ENCODE measurements at regions not wholly inside any gene's neighbourhood (a gene's known extent, or its start where the extent isn't known, plus 50 kb on each side); places are given as distances from the start of the nearest gene placed in this dataset.

- Histone ChIP-seq H3K9me3 (no peaks in the 10 kb centered on the region), H3K4me1 (no peaks in the 10 kb centered on the region), H3K27ac (no peak overlapping the region), H3K36me3 (no peaks in the 10 kb centered on the region), H3K4me3 (no peak overlapping the region), H3K27me3 (no peaks in the 10 kb centered on the region)
- 65 to 68% methylated on average over 3 of the region's 3 CpGs for WGBS, 2 donors (ENCODE audit: low coverage in 1 of 2)
- TF ChIP-seq POLR2A (IDR thresholded peaks at IDR 0.05) (no peak), EP300 (IDR thresholded peaks at IDR 0.05; ENCODE audit: low read depth) (no peak)
- DNase-seq, result no peak
- in situ Hi-C loops (cut with MboI; ENCODE audit: low pct_ligation_motif_present in 1 of 4, low pct_unique_long_range_greater_than_20kb in 1 of 4, low sequenced_read_pairs in 3 of 4), result no loop called here
- intact Hi-C loops (cut with DNase I; ENCODE audit: low total_unique reads), result no loop called here
These were observed 106.6 kb upstream of the FOXN2 start for GRCh38 chr2:48207851-48208250.

DNA sequence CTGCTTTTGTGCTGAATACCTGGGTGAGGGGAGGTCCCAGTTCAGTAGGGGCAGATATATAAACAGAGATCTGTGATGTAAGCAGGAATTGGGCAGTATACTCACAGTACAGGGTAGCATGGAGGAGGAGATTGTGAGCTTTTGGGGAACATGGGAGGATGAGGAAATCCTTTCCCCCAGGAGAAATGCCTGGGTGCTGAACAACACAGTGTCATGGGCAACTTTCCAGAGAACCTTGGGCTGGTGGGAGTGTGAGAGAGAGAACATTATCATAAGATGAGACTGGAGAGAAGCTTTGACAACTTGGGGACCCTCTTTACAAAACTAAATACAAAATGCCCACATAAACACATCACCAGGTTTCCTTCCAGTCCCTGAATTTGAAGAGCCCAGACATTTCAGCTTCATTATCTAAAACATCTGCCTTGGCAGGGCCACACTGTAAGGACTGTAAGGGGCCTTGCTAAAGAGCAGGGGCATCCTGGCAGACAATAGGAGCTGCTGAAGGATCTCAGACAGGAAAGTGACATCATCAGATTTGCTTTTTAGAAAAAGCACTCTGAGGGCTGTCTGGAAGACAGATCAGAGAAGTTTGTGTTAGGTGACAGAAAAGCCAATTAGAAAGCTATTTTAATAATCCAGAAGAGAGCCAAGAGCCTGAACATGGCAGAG, 105.1 kb upstream of the FOXN2 start:
- H3K9me3 ChIP-seq, result no peaks in the 10 kb centered on the region

GRCh38 chr2:48210189-48210588, 104.3 kb upstream of the FOXN2 start:
- Histone ChIP-seq H3K27ac (no peak overlapping the region), H3K27me3 (no peaks in the 10 kb centered on the region), H3K4me3 (no peak overlapping the region), H3K9me3 (no peaks in the 10 kb centered on the region), H3K4me1 (no peaks in the 10 kb centered on the region), H3K36me3 (no peaks in the 10 kb centered on the region)
- no peak for DNase-seq
- in situ Hi-C loops (cut with MboI; ENCODE audit: low pct_ligation_motif_present in 1 of 4, low pct_unique_long_range_greater_than_20kb in 1 of 4, low sequenced_read_pairs in 3 of 4) (no loop called here), intact Hi-C loops (cut with DNase I; ENCODE audit: low total_unique reads) (no loop called here)
- WGBS, 2 donors (ENCODE audit: low coverage in 1 of 2), result 91% methylated on average over 2 of the region's 2 CpGs; no CpG with 5 or more reads in 1 of the 2 donors
- TF ChIP-seq CTCF (IDR thresholded peaks at IDR 0.05) (no peak), POLR2AphosphoS5 (IDR thresholded peaks at IDR 0.05) (no peak), EP300 (IDR thresholded peaks at IDR 0.05; ENCODE audit: low read depth) (no peak), POLR2A (IDR thresholded peaks at IDR 0.05) (no peak)

More for the DNA sequence above, 105.1 kb upstream of the FOXN2 start:
- TF ChIP-seq EP300 (IDR thresholded peaks at IDR 0.05; ENCODE audit: low read depth), result no peak
- TF ChIP-seq CTCF (IDR thresholded peaks at IDR 0.05), result no peak
- TF ChIP-seq POLR2AphosphoS5 (IDR thresholded peaks at IDR 0.05), result no peak
- no peak for TF ChIP-seq POLR2A (IDR thresholded peaks at IDR 0.05)
- Histone ChIP-seq H3K4me3 (no peak overlapping the region), H3K36me3 (no peaks in the 10 kb centered on the region), H3K27me3 (no peaks in the 10 kb centered on the region), H3K4me1 (no peaks in the 10 kb centered on the region), H3K27ac (no peak overlapping the region)
- in situ Hi-C loops (cut with MboI; ENCODE audit: low pct_ligation_motif_present in 1 of 4, low pct_unique_long_range_greater_than_20kb in 1 of 4, low sequenced_read_pairs in 3 of 4), result no loop called here
- intact Hi-C loops (cut with DNase I; ENCODE audit: low total_unique reads), result no loop called here
- DNase-seq, result no peak

- TF ChIP-seq POLR2AphosphoS5 (IDR thresholded peaks at IDR 0.05), result no peak
- TF ChIP-seq POLR2A (IDR thresholded peaks at IDR 0.05), result no peak
- TF ChIP-seq EP300 (IDR thresholded peaks at IDR 0.05; ENCODE audit: low read depth), result no peak
- no peak for TF ChIP-seq CTCF (IDR thresholded peaks at IDR 0.05)
- WGBS, 2 donors (ENCODE audit: low coverage in 1 of 2), result 55 to 94% methylated on average over 3 of the region's 3 CpGs
- Histone ChIP-seq H3K9me3 (no peaks in the 10 kb centered on the region), H3K27ac (no peak overlapping the region), H3K4me1 (no peaks in the 10 kb centered on the region), H3K4me3 (no peak overlapping the region), H3K27me3 (no peaks in the 10 kb centered on the region), H3K36me3 (no peaks in the 10 kb centered on the region)
- intact Hi-C loops (cut with DNase I; ENCODE audit: low total_unique reads), result no loop called here
- DNase-seq, result no peak
- in situ Hi-C loops (cut with MboI; ENCODE audit: low pct_ligation_motif_present in 1 of 4, low pct_unique_long_range_greater_than_20kb in 1 of 4, low sequenced_read_pairs in 3 of 4), result no loop called here
These were observed 100.8 kb upstream of the FOXN2 start for GRCh38 chr2:48213646-48214045.

GRCh38 chr2:48218169-48218568, 96.3 kb upstream of the FOXN2 start:
- whole genome bisulfite sequencing, 2 donors (ENCODE audit: low coverage in 1 of 2), result 84 to 90% methylated on average over 2 of the region's 2 CpGs
- Histone ChIP-seq H3K27ac (no peak overlapping the region), H3K9me3 (no peaks in the 10 kb centered on the region), H3K4me1 (peaks cover 0 to 5% (median 0%) of the 10 kb centered on the region in 4 donors), H3K4me3 (no peak overlapping the region), H3K36me3 (no peaks in the 10 kb centered on the region), H3K27me3 (no peaks in the 10 kb centered on the region)
- intact Hi-C loops (cut with DNase I; ENCODE audit: low total_unique reads), result no loop called here
- TF ChIP-seq POLR2AphosphoS5 (IDR thresholded peaks at IDR 0.05) (no peak), CTCF (IDR thresholded peaks at IDR 0.05) (no peak), POLR2A (IDR thresholded peaks at IDR 0.05) (no peak), EP300 (IDR thresholded peaks at IDR 0.05; ENCODE audit: low read depth) (no peak)
- in situ Hi-C loops (cut with MboI; ENCODE audit: low pct_ligation_motif_present in 1 of 4, low pct_unique_long_range_greater_than_20kb in 1 of 4, low sequenced_read_pairs in 3 of 4), result no loop called here
- no peak for DNase-seq
